ENCODE measurements at regions not wholly inside any gene's neighbourhood (a gene's known extent, or its start where the extent isn't known, plus 50 kb on each side); places are given as distances from the start of the nearest gene placed in this dataset.

DNA sequence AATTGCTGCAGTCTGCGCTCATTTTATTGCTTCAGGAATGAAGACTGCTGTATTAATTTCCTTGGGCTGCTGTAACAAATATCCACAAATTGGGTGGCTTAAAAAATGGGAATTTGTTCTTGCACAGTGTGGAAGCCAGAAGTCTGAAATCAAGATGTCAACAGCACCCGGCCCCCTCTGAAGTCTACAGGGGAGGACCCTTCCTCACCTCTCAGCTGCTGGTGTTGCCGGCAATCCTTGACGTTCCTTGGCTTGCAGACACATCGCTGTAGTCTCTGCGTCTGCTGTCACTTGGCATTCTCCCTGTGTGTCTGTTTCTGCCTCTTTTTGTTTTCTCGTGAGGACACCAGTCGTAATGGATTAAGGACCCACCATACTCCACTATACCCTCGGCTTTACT lies 166.2 kb downstream of the PTPN20 start:
- TF ChIP-seq BHLHE40 (IDR thresholded peaks at IDR 0.05; ENCODE audit: borderline replicate concordance) (no peak), FOXK2 (IDR thresholded peaks at IDR 0.05) (no peak), FOXM1 (IDR thresholded peaks at IDR 0.05; ENCODE audit: borderline replicate concordance) (no peak)

Data from HEK293T (cell line).